HG03378 (cell line): ENCODE measurements at regions not wholly inside any gene's neighbourhood (a gene's known extent, or its start where the extent isn't known, plus 50 kb on each side); places are given as distances from the start of the nearest gene placed in this dataset.

Source experiments
- ATAC-seq: cut with Tn5 transposase; IDR thresholded peaks from one replicate; pipeline ENCODE4 v1.9.1; 2021; ENCODE audit warnings: mild to moderate bottlenecking, moderate library complexity; ENCODE audit not compliant: unreplicated experiment

- no peak for ATAC-seq
Measured at GRCh38 chr9:79986437-79986836, 414.7 kb downstream of the TLE4 start.

GRCh38 chr9:79985772-79986171, 414.0 kb downstream of the TLE4 start:
- ATAC-seq, result no peak

GRCh38 chr9:79985264-79985663, 413.5 kb downstream of the TLE4 start:
- ATAC-seq, result no peak

- ATAC-seq, result no peak
Measured at GRCh38 chr9:79984429-79985067, 412.8 kb downstream of the TLE4 start.

GRCh38 chr9:79980432-79980831, 408.7 kb downstream of the TLE4 start:
- no peak for ATAC-seq

GRCh38 chr9:79977510-79978197, 405.9 kb downstream of the TLE4 start:
- ATAC-seq, result no peak

GRCh38 chr9:79977074-79977435, 405.3 kb downstream of the TLE4 start:
- ATAC-seq, result no peak

GRCh38 chr9:79976257-79977073, 404.7 kb downstream of the TLE4 start:
- no peak for ATAC-seq

- no peak for ATAC-seq
Measured at GRCh38 chr9:79975621-79976256, 404.0 kb downstream of the TLE4 start.

- ATAC-seq, result no peak
Measured at GRCh38 chr9:79974806-79975422, 403.1 kb downstream of the TLE4 start.

- ATAC-seq, result no peak
Measured at GRCh38 chr9:79973627-79974026, 401.9 kb downstream of the TLE4 start.

GRCh38 chr9:79970146-79970425, 398.3 kb downstream of the TLE4 start:
- no peak for ATAC-seq

- no peak for ATAC-seq
Measured at GRCh38 chr9:79969393-79970145, 397.8 kb downstream of the TLE4 start.

- no peak for ATAC-seq
Measured at GRCh38 chr9:79968533-79968932, 396.8 kb downstream of the TLE4 start.

GRCh38 chr9:79962836-79963235, 391.1 kb downstream of the TLE4 start:
- no peak for ATAC-seq

- ATAC-seq, result no peak
Measured at GRCh38 chr9:79962150-79962549, 390.4 kb downstream of the TLE4 start.

- ATAC-seq, result no peak
Measured at GRCh38 chr9:79955300-79955699, 383.5 kb downstream of the TLE4 start.

- ATAC-seq, result no peak
Measured at GRCh38 chr9:79953908-79954307, 382.1 kb downstream of the TLE4 start.

- ATAC-seq, result no peak
Measured at GRCh38 chr9:79952401-79952800, 380.6 kb downstream of the TLE4 start.

- no peak for ATAC-seq
Measured at GRCh38 chr9:79946712-79947111, 374.9 kb downstream of the TLE4 start.

GRCh38 chr9:79945495-79945894, 373.7 kb downstream of the TLE4 start:
- no peak for ATAC-seq
